ENCODE measurements at regions not wholly inside any gene's neighbourhood (a gene's known extent, or its start where the extent isn't known, plus 50 kb on each side); places are given as distances from the start of the nearest gene placed in this dataset.

DNA sequence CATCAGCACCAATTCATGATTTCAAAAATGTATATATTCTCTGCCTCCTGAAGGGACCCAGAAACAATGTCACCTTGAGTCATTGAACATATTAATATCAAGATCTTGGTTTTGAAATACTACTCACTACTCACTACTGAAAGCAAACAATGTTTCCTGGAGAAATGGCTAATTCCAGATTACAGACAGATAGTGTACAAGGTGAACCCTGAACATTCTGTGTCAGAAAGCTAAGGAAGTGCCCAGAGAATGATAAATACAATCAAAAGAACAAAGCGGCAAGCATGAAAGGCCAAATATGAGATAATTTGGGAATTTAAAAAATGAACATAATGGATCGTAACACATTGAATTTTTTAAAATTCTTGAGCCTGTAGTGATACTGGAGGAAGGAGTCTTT, 101.5 kb upstream of the TENT5A start:
- DNase-seq (ENCODE audit: low read depth) = no peak
- TF ChIP-seq, protein P1, sequence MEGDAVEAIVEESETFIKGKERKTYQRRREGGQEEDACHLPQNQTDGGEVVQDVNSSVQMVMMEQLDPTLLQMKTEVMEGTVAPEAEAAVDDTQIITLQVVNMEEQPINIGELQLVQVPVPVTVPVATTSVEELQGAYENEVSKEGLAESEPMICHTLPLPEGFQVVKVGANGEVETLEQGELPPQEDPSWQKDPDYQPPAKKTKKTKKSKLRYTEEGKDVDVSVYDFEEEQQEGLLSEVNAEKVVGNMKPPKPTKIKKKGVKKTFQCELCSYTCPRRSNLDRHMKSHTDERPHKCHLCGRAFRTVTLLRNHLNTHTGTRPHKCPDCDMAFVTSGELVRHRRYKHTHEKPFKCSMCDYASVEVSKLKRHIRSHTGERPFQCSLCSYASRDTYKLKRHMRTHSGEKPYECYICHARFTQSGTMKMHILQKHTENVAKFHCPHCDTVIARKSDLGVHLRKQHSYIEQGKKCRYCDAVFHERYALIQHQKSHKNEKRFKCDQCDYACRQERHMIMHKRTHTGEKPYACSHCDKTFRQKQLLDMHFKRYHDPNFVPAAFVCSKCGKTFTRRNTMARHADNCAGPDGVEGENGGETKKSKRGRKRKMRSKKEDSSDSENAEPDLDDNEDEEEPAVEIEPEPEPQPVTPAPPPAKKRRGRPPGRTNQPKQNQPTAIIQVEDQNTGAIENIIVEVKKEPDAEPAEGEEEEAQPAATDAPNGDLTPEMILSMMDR (IDR thresholded peaks at IDR 0.05; ENCODE audit: low read length, missing control alignments) = no peak
- H3K4me3 ChIP-seq (replicated peaks; ENCODE audit: low read depth, low read length) = no peak overlapping the region

DNA sequence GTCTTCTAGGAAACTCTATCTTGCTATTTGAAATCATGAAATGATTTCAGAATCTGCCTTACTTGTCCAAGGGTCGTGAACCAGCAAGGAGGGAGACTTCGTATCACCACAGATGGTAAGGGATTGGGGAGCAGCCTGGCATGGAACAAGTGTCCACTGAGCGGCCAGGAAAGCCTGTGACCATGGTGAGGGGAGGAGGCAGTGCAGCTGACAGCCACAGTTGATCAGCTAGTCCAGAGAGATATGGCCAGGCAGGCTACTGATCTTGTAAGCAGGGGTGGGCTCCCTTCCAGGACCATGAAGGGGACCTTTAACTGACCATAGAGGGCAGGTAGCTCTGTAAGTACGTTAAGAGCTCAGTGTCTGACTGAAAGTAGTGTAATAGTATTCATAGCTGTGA, 96.8 kb upstream of the TENT5A start:
- no peak overlapping the region for H3K4me3 ChIP-seq (replicated peaks; ENCODE audit: low read depth, low read length)
- DNase-seq (ENCODE audit: low read depth) = no peak
- TF ChIP-seq, protein P1 (IDR thresholded peaks at IDR 0.05; ENCODE audit: low read length, missing control alignments) = no peak

DNA sequence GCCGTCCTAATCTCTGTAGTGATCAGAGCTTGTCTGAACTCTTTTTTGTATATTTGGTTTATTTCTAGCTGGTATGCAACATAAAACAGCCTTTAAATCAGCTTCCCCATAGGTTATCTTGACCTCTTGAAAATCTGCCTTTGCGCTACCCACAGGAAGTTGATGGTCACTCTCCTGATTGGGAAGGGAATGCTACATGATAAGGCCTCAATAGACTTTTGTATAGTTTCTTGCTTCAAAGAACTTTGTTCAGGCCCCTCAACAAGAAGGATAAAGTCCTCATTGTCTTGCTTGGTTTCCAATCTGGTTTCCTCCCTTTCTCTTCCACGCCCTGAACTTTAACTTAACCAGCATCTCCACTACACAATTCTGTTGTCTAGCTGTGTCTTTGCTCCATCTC, 95.4 kb upstream of the TENT5A start:
- TF ChIP-seq, protein P1 (IDR thresholded peaks at IDR 0.05; ENCODE audit: low read length, missing control alignments) = no peak
- DNase-seq (ENCODE audit: low read depth) = no peak
- H3K4me3 ChIP-seq (replicated peaks; ENCODE audit: low read depth, low read length) = no peak overlapping the region

DNA sequence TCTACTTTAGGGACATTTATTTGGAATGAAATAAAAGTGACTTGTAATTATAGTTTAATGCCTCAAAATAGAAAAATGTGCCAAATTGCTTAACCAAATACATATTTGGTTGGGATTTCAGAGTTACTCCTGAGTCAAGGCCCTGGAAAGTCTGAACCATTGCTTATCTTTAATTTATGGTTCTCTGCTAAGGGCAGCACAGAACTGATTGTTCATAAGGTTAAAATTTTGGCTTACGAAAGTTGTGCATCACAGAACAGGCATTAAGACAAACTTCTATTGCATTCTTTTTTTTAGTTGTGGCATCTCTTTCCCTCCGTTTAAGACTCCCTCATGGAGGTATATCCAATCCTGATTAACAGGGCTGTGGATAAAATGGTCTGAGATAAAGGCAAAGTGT, 92.2 kb upstream of the TENT5A start:
- peak; percentile 36 for DNase-seq (ENCODE audit: low read depth)

DNA sequence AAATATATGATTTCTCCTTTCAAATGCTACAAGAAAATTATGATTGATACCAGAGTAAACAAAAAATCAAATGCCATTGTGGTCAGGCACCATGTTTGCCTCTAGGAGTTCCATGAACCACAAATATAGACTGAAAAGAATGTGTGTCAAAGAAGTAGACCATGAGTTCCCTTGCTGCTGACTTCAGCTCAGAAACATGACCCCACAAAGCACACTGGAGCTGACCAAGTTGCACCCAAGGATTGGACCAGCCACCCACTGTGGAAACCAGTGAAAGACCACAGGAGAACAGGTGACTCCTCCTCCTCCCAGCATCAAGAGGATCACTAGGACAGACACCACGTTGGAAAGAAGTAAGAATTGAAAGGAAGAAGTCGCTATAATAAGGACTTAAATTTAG, 90.8 kb upstream of the TENT5A start:
- no peak overlapping the region for H3K4me3 ChIP-seq (replicated peaks; ENCODE audit: low read depth, low read length)
- TF ChIP-seq, protein P1 (IDR thresholded peaks at IDR 0.05; ENCODE audit: low read length, missing control alignments) = no peak
- no peak for DNase-seq (ENCODE audit: low read depth)

More for the DNA sequence above, 92.2 kb upstream of the TENT5A start:
- H3K4me3 ChIP-seq (replicated peaks; ENCODE audit: low read depth, low read length) = no peak overlapping the region
- TF ChIP-seq, protein P1 (IDR thresholded peaks at IDR 0.05; ENCODE audit: low read length, missing control alignments) = no peak

DNA sequence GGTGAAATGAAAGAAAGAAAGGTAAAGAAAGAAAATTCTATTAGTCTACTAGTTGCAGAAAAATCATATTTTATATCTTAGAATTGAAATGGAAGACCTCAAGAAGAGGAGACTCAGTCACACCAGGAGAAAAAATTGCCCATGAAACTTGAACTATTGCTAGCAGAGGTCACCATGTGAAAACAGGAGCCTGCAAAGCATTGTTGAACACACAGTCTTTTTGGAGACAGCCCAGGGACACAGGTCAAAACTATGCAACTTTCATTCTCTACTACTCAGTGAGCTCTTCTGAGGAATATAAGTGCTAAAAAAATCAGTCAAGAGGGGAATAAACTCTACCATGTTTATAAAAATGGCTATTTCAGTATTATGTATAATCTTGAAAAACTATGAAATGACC, 89.8 kb upstream of the TENT5A start:
- H3K4me3 ChIP-seq (replicated peaks; ENCODE audit: low read depth, low read length) = no peak overlapping the region
- TF ChIP-seq, protein P1 (IDR thresholded peaks at IDR 0.05; ENCODE audit: low read length, missing control alignments) = no peak
- DNase-seq (ENCODE audit: low read depth) = peak; percentile 11

DNA sequence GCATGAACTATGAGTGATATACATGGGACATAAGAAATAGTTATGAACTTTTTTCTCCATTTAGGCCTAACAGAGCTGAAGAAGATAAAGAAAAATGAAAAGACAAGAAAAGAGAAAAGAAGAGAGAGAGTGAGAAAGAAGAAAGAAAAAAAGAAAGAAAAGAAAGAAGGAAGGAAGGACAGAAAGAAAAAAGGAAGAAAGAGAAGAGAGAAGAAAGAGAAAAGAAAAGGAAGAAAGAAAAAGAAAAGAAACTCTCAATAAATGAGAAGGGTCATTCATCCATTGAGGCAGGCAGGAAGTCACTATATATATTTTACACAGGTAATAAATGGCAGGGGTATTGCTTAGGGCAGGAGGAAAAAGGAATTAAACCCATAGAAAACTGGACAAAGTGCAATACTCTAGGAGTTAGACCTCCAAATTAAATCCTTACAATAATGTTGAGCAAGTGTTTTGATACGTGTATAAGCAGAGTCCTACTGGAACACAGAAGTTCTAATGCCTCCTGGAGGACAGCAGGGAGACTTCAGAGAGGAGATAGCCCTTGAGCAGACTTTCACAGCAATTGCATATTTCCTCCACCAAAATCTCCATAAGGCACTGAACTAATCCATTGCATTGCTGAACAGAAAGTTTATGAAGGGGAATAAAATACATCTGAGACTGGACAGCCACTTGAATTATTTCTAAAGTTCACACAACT, 86.4 kb upstream of the TENT5A start:
- no peak for DNase-seq (ENCODE audit: low read depth)
- no peak overlapping the region for H3K4me3 ChIP-seq (replicated peaks; ENCODE audit: low read depth, low read length)
- TF ChIP-seq, protein P1 (IDR thresholded peaks at IDR 0.05; ENCODE audit: low read length, missing control alignments) = no peak
